ENCODE measurements at regions not wholly inside any gene's neighbourhood (a gene's known extent, or its start where the extent isn't known, plus 50 kb on each side); places are given as distances from the start of the nearest gene placed in this dataset.

DNA sequence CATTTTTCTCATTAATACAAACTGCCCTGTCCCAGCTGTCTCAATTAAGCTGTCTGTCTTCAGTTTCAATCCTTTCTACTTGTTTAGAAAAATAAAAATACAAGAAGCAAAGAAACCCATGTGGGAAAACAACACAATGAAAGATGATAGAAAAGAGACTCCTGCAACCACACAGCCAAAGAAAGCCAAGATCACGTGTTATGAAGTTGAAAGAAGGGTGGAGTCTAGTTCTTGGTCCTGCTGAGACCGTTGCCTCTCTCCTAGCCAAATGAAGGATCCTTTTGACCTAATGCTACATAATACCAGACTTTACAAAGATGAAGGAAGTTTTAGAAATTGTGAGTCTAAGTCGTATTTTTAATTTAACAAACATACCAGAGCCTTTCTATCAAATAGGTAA lies 218.8 kb upstream of the RRP15 start:
- H3K9me3 ChIP-seq (ENCODE audit: control insufficient read depth in 2 of 2, low read length in 2 of 2), result no peaks in the 10 kb centered on the region
- H3K27me3 ChIP-seq (ENCODE audit: control insufficient read depth in 1 of 2, insufficient read depth in 2 of 2, low read length in 2 of 2), result no peaks in the 10 kb centered on the region
- H3K4me3 ChIP-seq (ENCODE audit: low read length in 2 of 2), result no peak overlapping the region
- H3K27ac ChIP-seq (ENCODE audit: low read length), result no peak overlapping the region
- H3K9ac ChIP-seq (ENCODE audit: low read length in 2 of 2), result no peak overlapping the region
- H3K36me3 ChIP-seq (ENCODE audit: control insufficient read depth in 2 of 2, insufficient read depth in 2 of 2, low read length in 2 of 2), result no peaks in the 10 kb centered on the region
- no peaks in the 10 kb centered on the region for H3K4me1 ChIP-seq (ENCODE audit: control insufficient read depth, insufficient read depth, low read length)

DNA sequence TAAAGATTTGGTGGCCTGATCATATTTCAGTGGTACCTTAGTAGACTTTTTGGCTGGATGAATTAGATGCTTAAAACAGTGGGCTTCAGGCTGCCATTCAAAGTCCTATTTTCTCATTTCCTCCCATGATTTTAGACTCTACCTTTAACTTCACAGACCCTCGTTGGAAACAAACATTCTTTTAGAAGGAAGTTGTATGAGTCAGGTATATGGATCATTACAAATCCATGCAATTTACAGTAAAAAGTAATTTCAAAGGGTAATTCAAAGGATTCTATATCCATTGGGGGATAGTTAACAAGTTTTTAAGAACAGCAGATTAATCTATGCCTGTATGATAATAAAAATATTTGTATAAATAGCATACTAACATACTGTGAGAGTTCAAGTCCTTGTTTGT lies 216.9 kb upstream of the RRP15 start:
- Histone ChIP-seq H3K27ac (ENCODE audit: low read length) (no peak overlapping the region), H3K27me3 (ENCODE audit: control insufficient read depth in 1 of 2, insufficient read depth in 2 of 2, low read length in 2 of 2) (no peaks in the 10 kb centered on the region), H3K4me1 (ENCODE audit: control insufficient read depth, insufficient read depth, low read length) (no peaks in the 10 kb centered on the region), H3K9me3 (ENCODE audit: control insufficient read depth in 2 of 2, low read length in 2 of 2) (no peaks in the 10 kb centered on the region), H3K9ac (ENCODE audit: low read length in 2 of 2) (no peak overlapping the region), H3K36me3 (ENCODE audit: control insufficient read depth in 2 of 2, insufficient read depth in 2 of 2, low read length in 2 of 2) (no peaks in the 10 kb centered on the region), H3K4me3 (ENCODE audit: low read length in 2 of 2) (no peak overlapping the region)

DNA sequence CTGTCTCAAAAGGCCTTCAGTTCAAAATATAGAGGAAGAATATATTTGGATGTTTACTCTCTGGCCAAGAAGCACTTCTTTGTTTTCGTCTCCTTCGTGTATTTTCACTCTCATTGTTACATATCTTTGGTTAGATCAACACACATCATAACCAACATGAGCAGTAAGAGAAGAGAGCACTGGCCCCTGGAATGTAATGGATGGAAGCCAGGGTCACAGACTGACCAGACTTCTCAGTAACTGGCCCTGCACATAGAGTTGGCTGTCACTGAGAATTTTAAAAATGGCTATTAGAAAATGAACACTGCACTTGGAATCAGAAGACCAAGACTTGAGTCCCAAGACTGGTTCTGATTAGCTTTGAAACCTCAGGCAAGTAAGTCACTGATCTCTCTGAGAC lies 215.9 kb upstream of the RRP15 start:
- no peaks in the 10 kb centered on the region for H3K4me1 ChIP-seq (ENCODE audit: control insufficient read depth, insufficient read depth, low read length)
- H3K4me3 ChIP-seq (ENCODE audit: low read length in 2 of 2), result no peak overlapping the region
- no peak overlapping the region for H3K9ac ChIP-seq (ENCODE audit: low read length in 2 of 2)

DNA sequence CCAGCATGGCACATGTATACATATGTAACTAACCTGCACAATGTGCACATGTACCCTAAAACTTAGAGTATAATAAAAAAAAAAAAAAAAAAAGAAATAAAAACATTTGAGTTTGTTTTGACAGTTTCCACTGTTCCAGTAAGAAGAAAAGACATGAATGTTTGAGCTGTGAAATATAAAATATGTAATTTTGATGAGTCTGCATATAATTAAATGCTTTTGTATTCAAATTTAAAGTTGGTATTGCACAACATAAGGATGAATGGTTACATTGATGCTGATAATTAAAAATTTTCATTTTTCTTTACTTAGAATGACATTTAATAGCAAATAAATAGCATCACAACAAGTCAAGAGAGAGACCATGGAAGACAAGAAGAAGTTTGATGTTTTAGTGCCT lies 212.0 kb upstream of the RRP15 start:
- Histone ChIP-seq H3K9me3 (ENCODE audit: control insufficient read depth in 2 of 2, low read length in 2 of 2) (no peaks in the 10 kb centered on the region), H3K36me3 (ENCODE audit: control insufficient read depth in 2 of 2, insufficient read depth in 2 of 2, low read length in 2 of 2) (no peaks in the 10 kb centered on the region), H3K9ac (ENCODE audit: low read length in 2 of 2) (no peak overlapping the region), H3K27me3 (ENCODE audit: control insufficient read depth in 1 of 2, insufficient read depth in 2 of 2, low read length in 2 of 2) (no peaks in the 10 kb centered on the region), H3K4me3 (ENCODE audit: low read length in 2 of 2) (no peak overlapping the region), H3K27ac (ENCODE audit: low read length) (no peak overlapping the region), H3K4me1 (ENCODE audit: control insufficient read depth, insufficient read depth, low read length) (no peaks in the 10 kb centered on the region)

More for the DNA sequence above, 215.9 kb upstream of the RRP15 start:
- no peaks in the 10 kb centered on the region for H3K27me3 ChIP-seq (ENCODE audit: control insufficient read depth in 1 of 2, insufficient read depth in 2 of 2, low read length in 2 of 2)
- H3K36me3 ChIP-seq (ENCODE audit: control insufficient read depth in 2 of 2, insufficient read depth in 2 of 2, low read length in 2 of 2), result no peaks in the 10 kb centered on the region
- H3K27ac ChIP-seq (ENCODE audit: low read length), result no peak overlapping the region
- no peaks in the 10 kb centered on the region for H3K9me3 ChIP-seq (ENCODE audit: control insufficient read depth in 2 of 2, low read length in 2 of 2)

- Histone ChIP-seq H3K27me3 (ENCODE audit: control insufficient read depth in 1 of 2, insufficient read depth in 2 of 2, low read length in 2 of 2) (no peaks in the 10 kb centered on the region), H3K27ac (ENCODE audit: low read length) (no peak overlapping the region), H3K4me3 (ENCODE audit: low read length in 2 of 2) (no peak overlapping the region), H3K36me3 (ENCODE audit: control insufficient read depth in 2 of 2, insufficient read depth in 2 of 2, low read length in 2 of 2) (no peaks in the 10 kb centered on the region), H3K4me1 (ENCODE audit: control insufficient read depth, insufficient read depth, low read length) (no peaks in the 10 kb centered on the region), H3K9ac (ENCODE audit: low read length in 2 of 2) (no peak overlapping the region), H3K9me3 (ENCODE audit: control insufficient read depth in 2 of 2, low read length in 2 of 2) (no peaks in the 10 kb centered on the region)
Observed at GRCh38 chr1:218078916-218079315, 206.2 kb upstream of the RRP15 start.

DNA sequence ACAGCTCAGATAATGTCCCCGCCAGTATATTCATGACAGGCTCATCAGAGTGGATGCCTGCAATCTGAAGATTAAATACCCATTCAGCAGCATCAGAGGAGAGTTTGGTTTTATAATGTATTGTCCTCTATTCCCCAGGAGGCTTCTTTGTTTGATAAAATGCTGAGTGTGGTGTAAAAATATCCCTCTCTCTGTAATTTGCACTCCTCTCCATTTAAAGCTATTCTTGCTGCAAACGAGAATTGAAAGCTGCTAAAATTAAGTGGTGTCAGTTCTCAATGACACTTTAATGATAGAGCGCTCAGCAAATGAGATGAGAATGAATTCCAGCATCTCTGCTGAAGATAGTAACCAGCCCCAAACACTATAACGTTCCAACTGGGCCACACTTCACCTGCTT lies 205.7 kb upstream of the RRP15 start:
- Histone ChIP-seq H3K27me3 (ENCODE audit: control insufficient read depth in 1 of 2, insufficient read depth in 2 of 2, low read length in 2 of 2) (no peaks in the 10 kb centered on the region), H3K4me1 (ENCODE audit: control insufficient read depth, insufficient read depth, low read length) (no peaks in the 10 kb centered on the region), H3K27ac (ENCODE audit: low read length) (no peak overlapping the region), H3K9me3 (ENCODE audit: control insufficient read depth in 2 of 2, low read length in 2 of 2) (no peaks in the 10 kb centered on the region), H3K36me3 (ENCODE audit: control insufficient read depth in 2 of 2, insufficient read depth in 2 of 2, low read length in 2 of 2) (no peaks in the 10 kb centered on the region), H3K4me3 (ENCODE audit: low read length in 2 of 2) (no peak overlapping the region), H3K9ac (ENCODE audit: low read length in 2 of 2) (no peak overlapping the region)

- Histone ChIP-seq H3K36me3 (ENCODE audit: control insufficient read depth in 2 of 2, insufficient read depth in 2 of 2, low read length in 2 of 2) (no peaks in the 10 kb centered on the region), H3K9ac (ENCODE audit: low read length in 2 of 2) (no peak overlapping the region), H3K9me3 (ENCODE audit: control insufficient read depth in 2 of 2, low read length in 2 of 2) (no peaks in the 10 kb centered on the region), H3K27me3 (ENCODE audit: control insufficient read depth in 1 of 2, insufficient read depth in 2 of 2, low read length in 2 of 2) (no peaks in the 10 kb centered on the region), H3K4me1 (ENCODE audit: control insufficient read depth, insufficient read depth, low read length) (no peaks in the 10 kb centered on the region), H3K4me3 (ENCODE audit: low read length in 2 of 2) (no peak overlapping the region), H3K27ac (ENCODE audit: low read length) (no peak overlapping the region)
Observed at GRCh38 chr1:218079820-218080219, 205.3 kb upstream of the RRP15 start.

GRCh38 chr1:218080863-218081262 lies 204.2 kb upstream of the RRP15 start:
- Histone ChIP-seq H3K36me3 (ENCODE audit: control insufficient read depth in 2 of 2, insufficient read depth in 2 of 2, low read length in 2 of 2) (no peaks in the 10 kb centered on the region), H3K9me3 (ENCODE audit: control insufficient read depth in 2 of 2, low read length in 2 of 2) (no peaks in the 10 kb centered on the region), H3K4me1 (ENCODE audit: control insufficient read depth, insufficient read depth, low read length) (no peaks in the 10 kb centered on the region), H3K9ac (ENCODE audit: low read length in 2 of 2) (no peak overlapping the region), H3K27ac (ENCODE audit: low read length) (no peak overlapping the region), H3K27me3 (ENCODE audit: control insufficient read depth in 1 of 2, insufficient read depth in 2 of 2, low read length in 2 of 2) (no peaks in the 10 kb centered on the region), H3K4me3 (ENCODE audit: low read length in 2 of 2) (no peak overlapping the region)

- H3K27me3 ChIP-seq (ENCODE audit: control insufficient read depth in 1 of 2, insufficient read depth in 2 of 2, low read length in 2 of 2), result no peaks in the 10 kb centered on the region
- H3K27ac ChIP-seq (ENCODE audit: low read length), result no peak overlapping the region
- no peak overlapping the region for H3K9ac ChIP-seq (ENCODE audit: low read length in 2 of 2)
- no peaks in the 10 kb centered on the region for H3K4me1 ChIP-seq (ENCODE audit: control insufficient read depth, insufficient read depth, low read length)
- no peak overlapping the region for H3K4me3 ChIP-seq (ENCODE audit: low read length in 2 of 2)
- H3K9me3 ChIP-seq (ENCODE audit: control insufficient read depth in 2 of 2, low read length in 2 of 2), result no peaks in the 10 kb centered on the region
- H3K36me3 ChIP-seq (ENCODE audit: control insufficient read depth in 2 of 2, insufficient read depth in 2 of 2, low read length in 2 of 2), result no peaks in the 10 kb centered on the region
Observed at GRCh38 chr1:218081358-218081757, 203.7 kb upstream of the RRP15 start.

- H3K4me3 ChIP-seq (ENCODE audit: low read length in 2 of 2), result no peak overlapping the region
- no peaks in the 10 kb centered on the region for H3K36me3 ChIP-seq (ENCODE audit: control insufficient read depth in 2 of 2, insufficient read depth in 2 of 2, low read length in 2 of 2)
- no peaks in the 10 kb centered on the region for H3K4me1 ChIP-seq (ENCODE audit: control insufficient read depth, insufficient read depth, low read length)
- H3K27me3 ChIP-seq (ENCODE audit: control insufficient read depth in 1 of 2, insufficient read depth in 2 of 2, low read length in 2 of 2), result peaks cover 0 to 3% of the 10 kb centered on the region in 2 donors
- no peak overlapping the region for H3K27ac ChIP-seq (ENCODE audit: low read length)
- H3K9me3 ChIP-seq (ENCODE audit: control insufficient read depth in 2 of 2, low read length in 2 of 2), result no peaks in the 10 kb centered on the region
- no peak overlapping the region for H3K9ac ChIP-seq (ENCODE audit: low read length in 2 of 2)
Observed at GRCh38 chr1:218090459-218090858, 194.6 kb upstream of the RRP15 start.

- no peaks in the 10 kb centered on the region for H3K27me3 ChIP-seq (ENCODE audit: control insufficient read depth in 1 of 2, insufficient read depth in 2 of 2, low read length in 2 of 2)
- peaks cover 0 to 2% of the 10 kb centered on the region in 2 donors for H3K9me3 ChIP-seq (ENCODE audit: control insufficient read depth in 2 of 2, low read length in 2 of 2)
- H3K4me1 ChIP-seq (ENCODE audit: control insufficient read depth, insufficient read depth, low read length), result no peaks in the 10 kb centered on the region
- no peaks in the 10 kb centered on the region for H3K36me3 ChIP-seq (ENCODE audit: control insufficient read depth in 2 of 2, insufficient read depth in 2 of 2, low read length in 2 of 2)
- H3K4me3 ChIP-seq (ENCODE audit: low read length in 2 of 2), result no peak overlapping the region
- H3K27ac ChIP-seq (ENCODE audit: low read length), result no peak overlapping the region
- H3K9ac ChIP-seq (ENCODE audit: low read length in 2 of 2), result no peak overlapping the region
Observed at GRCh38 chr1:218101409-218101808, 183.7 kb upstream of the RRP15 start.

DNA sequence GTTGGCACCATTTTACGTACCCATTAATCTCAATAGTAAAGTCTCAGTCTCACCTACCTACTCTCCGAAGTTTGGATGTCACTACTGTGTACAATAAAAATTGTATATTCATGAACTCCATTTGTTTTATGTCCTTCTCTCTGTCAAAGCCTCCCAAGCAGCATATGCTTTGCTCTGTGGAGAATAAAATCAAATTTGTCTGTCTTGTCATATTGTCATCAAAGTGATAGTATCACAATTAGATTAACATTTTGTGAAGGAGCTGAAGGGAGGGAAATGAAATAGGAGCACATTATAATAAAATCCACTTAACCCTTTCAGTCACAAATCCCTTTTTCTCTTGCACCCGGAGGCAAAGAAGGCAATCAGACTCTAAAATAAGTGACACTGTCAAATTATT lies 177.1 kb upstream of the RRP15 start:
- Histone ChIP-seq H3K9me3 (ENCODE audit: control insufficient read depth in 2 of 2, low read length in 2 of 2) (no peaks in the 10 kb centered on the region), H3K4me3 (ENCODE audit: low read length in 2 of 2) (no peak overlapping the region), H3K36me3 (ENCODE audit: control insufficient read depth in 2 of 2, insufficient read depth in 2 of 2, low read length in 2 of 2) (no peaks in the 10 kb centered on the region), H3K27me3 (ENCODE audit: control insufficient read depth in 1 of 2, insufficient read depth in 2 of 2, low read length in 2 of 2) (no peaks in the 10 kb centered on the region), H3K27ac (ENCODE audit: low read length) (no peak overlapping the region), H3K4me1 (ENCODE audit: control insufficient read depth, insufficient read depth, low read length) (no peaks in the 10 kb centered on the region), H3K9ac (ENCODE audit: low read length in 2 of 2) (no peak overlapping the region)
